SK-N-SH treated with all-trans-retinoic acid at 6 μM for 48 hours (cell line): ENCODE measurements at regions not wholly inside any gene's neighbourhood (a gene's known extent, or its start where the extent isn't known, plus 50 kb on each side); places are given as distances from the start of the nearest gene placed in this dataset.
A peak's percentile ranks its signal among the peaks of the same experiment; 100 is the strongest.

Source experiments
- ATAC-seq: fragments of 200-7000 bp; cut with Tn5 transposase; 3 replicates; pipeline ENCODE4 v1.9.1; 2020; ENCODE audit warnings: mild to moderate bottlenecking, moderate library complexity
- ARNTL ChIP-seq: fragments of 450-650 bp; formaldehyde crosslinking; IDR thresholded peaks from 2 replicates; pipeline ENCODE4 v1.5.0; 2020; ENCODE audit warnings: low read depth, mild to moderate bottlenecking, moderate library complexity, borderline replicate concordance
- BACH2 ChIP-seq: fragments of 250-450 bp; sonication (Bioruptor Pico); IDR thresholded peaks from 2 replicates; pipeline ENCODE4 v1.9.0; 2021; ENCODE audit warnings: mild to moderate bottlenecking, borderline replicate concordance
- CSDC2 ChIP-seq: fragments of 250-450 bp; sonication (Bioruptor Pico); IDR thresholded peaks from 2 replicates; pipeline ENCODE4 v1.5.0; 2020; ENCODE audit warnings: mild to moderate bottlenecking, moderate library complexity
- ESRRG ChIP-seq: fragments of 250-450 bp; sonication (Bioruptor Pico); IDR thresholded peaks from 2 replicates; pipeline ENCODE4 v1.6.1; 2021; ENCODE audit warnings: mild to moderate bottlenecking
- GLIS3 ChIP-seq: fragments of 250-450 bp; sonication (Bioruptor Pico); IDR thresholded peaks from 2 replicates; pipeline ENCODE4 v1.5.0; 2020; ENCODE audit warnings: mild to moderate bottlenecking, moderate library complexity
- ISL1 ChIP-seq: fragments of 250-450 bp; sonication (Bioruptor Pico); IDR thresholded peaks from 2 replicates; pipeline ENCODE4 v2.1.2; 2022; ENCODE audit warnings: mild to moderate bottlenecking, moderate library complexity
- OSR1 ChIP-seq: fragments of 250-450 bp; sonication (Bioruptor Pico); IDR thresholded peaks from 2 replicates; pipeline ENCODE4 v1.8.0; 2022; ENCODE audit warnings: moderate library complexity, mild to moderate bottlenecking, inconsistent platforms
- PATZ1 ChIP-seq: fragments of 250-450 bp; sonication (Bioruptor Pico); IDR thresholded peaks from 2 replicates; pipeline ENCODE4 v1.8.0; 2020; ENCODE audit warnings: mild to moderate bottlenecking, moderate library complexity, borderline replicate concordance
- POU6F1 ChIP-seq: fragments of 250-450 bp; sonication (Bioruptor Pico); IDR thresholded peaks from 2 replicates; pipeline ENCODE4 v1.8.0; 2021; ENCODE audit warnings: low read depth, mild to moderate bottlenecking, moderate library complexity, borderline replicate concordance
- PPARA ChIP-seq: fragments of 250-450 bp; sonication (Bioruptor Pico); IDR thresholded peaks from 2 replicates; pipeline ENCODE4 v1.5.0; 2020; ENCODE audit warnings: mild to moderate bottlenecking, borderline replicate concordance
- RARB ChIP-seq: fragments of 250-450 bp; sonication (Bioruptor Pico); IDR thresholded peaks from 2 replicates; pipeline ENCODE4 v1.8.0; 2021; ENCODE audit warnings: mild to moderate bottlenecking, moderate library complexity
- SNAI2 ChIP-seq: fragments of 250-450 bp; sonication (Bioruptor Pico); IDR thresholded peaks from 2 replicates; pipeline ENCODE4 v1.5.0; 2020; ENCODE audit warnings: mild to moderate bottlenecking, moderate library complexity
- TCF4 ChIP-seq: fragments of 250-450 bp; sonication (Bioruptor Pico); IDR thresholded peaks from 2 replicates; pipeline ENCODE4 v1.8.0; 2021; ENCODE audit warnings: mild to moderate bottlenecking, moderate library complexity, borderline replicate concordance
- TOX ChIP-seq: fragments of 250-450 bp; sonication (Bioruptor Pico); IDR thresholded peaks from 2 replicates; pipeline ENCODE4 v1.8.0; 2021; ENCODE audit warnings: mild to moderate bottlenecking, moderate library complexity, borderline replicate concordance
- ZC3H10 ChIP-seq: fragments of 250-450 bp; sonication (Bioruptor Pico); IDR thresholded peaks from 2 replicates; pipeline ENCODE4 v1.5.1; 2021; ENCODE audit warnings: mild to moderate bottlenecking, moderate library complexity
- ZFP3 ChIP-seq: fragments of 250-450 bp; sonication (Bioruptor Pico); IDR thresholded peaks from 2 replicates; pipeline ENCODE4 v1.5.0; 2020; ENCODE audit warnings: mild to moderate bottlenecking, moderate library complexity
- ZNF565 ChIP-seq: fragments of 450-650 bp; formaldehyde crosslinking; conservative IDR thresholded peaks from 2 replicates; pipeline ENCODE4 v1.5.0; 2020; ENCODE audit warnings: low read depth, mild to moderate bottlenecking, moderate library complexity
- ZNF70 ChIP-seq: fragments of 450-650 bp; formaldehyde crosslinking; IDR thresholded peaks from 2 replicates; pipeline ENCODE4 v1.5.0; 2020; ENCODE audit warnings: mild to moderate bottlenecking, moderate library complexity
- ZNF8 ChIP-seq: fragments of 450-650 bp; formaldehyde crosslinking; IDR thresholded peaks from 2 replicates; pipeline ENCODE4 v1.5.0; 2020; ENCODE audit warnings: mild to moderate bottlenecking, moderate library complexity
- TF ChIP-seq, protein P1 (sequence below): fragments of 250-450 bp; sonication (Bioruptor Pico); IDR thresholded peaks from 2 replicates; pipeline ENCODE4 v1.5.1; 2021; ENCODE audit warnings: mild to moderate bottlenecking, moderate library complexity
- TF ChIP-seq, protein P2 (sequence below): fragments of 250-450 bp; sonication (Bioruptor Pico); IDR thresholded peaks from 2 replicates; pipeline ENCODE4 v1.5.0; 2020; ENCODE audit warnings: mild to moderate bottlenecking, moderate library complexity

DNA sequence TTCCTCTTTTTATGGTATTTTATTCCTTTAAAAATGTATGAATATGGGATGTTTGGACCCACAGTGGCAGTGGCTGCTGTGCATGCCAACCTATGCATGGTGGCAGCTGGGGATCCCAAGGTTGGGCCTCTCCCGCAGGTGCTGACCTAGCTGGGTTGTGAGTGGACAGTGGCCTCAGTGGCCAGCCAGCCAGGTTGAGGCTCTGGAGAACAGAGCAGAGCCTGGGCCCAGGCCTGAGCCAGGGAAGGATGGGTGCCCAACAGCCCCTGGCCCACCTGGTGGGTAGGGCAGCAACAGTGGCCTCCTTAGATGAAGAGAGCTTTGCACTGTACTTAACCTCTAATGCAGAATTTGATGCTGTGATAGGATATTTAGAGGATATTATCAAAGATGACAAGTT, 624.8 kb downstream of the CHSY3 start (continued):
- TF ChIP-seq, protein P1, sequence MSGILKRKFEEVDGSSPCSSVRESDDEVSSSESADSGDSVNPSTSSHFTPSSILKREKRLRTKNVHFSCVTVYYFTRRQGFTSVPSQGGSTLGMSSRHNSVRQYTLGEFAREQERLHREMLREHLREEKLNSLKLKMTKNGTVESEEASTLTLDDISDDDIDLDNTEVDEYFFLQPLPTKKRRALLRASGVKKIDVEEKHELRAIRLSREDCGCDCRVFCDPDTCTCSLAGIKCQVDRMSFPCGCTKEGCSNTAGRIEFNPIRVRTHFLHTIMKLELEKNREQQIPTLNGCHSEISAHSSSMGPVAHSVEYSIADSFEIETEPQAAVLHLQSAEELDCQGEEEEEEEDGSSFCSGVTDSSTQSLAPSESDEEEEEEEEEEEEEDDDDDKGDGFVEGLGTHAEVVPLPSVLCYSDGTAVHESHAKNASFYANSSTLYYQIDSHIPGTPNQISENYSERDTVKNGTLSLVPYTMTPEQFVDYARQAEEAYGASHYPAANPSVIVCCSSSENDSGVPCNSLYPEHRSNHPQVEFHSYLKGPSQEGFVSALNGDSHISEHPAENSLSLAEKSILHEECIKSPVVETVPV (CRISPR knock-in tag), result no peak
- TF ChIP-seq ZNF565 (CRISPR knock-in tag) (no peak), OSR1 (CRISPR knock-in tag) (no peak), CSDC2 (CRISPR knock-in tag) (no peak), ZNF70 (no peak)

- ATAC-seq, result peak; percentile 71
- TF ChIP-seq ZNF8 (CRISPR knock-in tag) (no peak), ISL1 (CRISPR knock-in tag) (no peak), SNAI2 (no peak), OSR1 (CRISPR knock-in tag) (no peak), TCF4 (CRISPR knock-in tag) (no peak), PATZ1 (no peak)
- TF ChIP-seq, protein P1 (CRISPR knock-in tag), result no peak
- TF ChIP-seq, protein P2, sequence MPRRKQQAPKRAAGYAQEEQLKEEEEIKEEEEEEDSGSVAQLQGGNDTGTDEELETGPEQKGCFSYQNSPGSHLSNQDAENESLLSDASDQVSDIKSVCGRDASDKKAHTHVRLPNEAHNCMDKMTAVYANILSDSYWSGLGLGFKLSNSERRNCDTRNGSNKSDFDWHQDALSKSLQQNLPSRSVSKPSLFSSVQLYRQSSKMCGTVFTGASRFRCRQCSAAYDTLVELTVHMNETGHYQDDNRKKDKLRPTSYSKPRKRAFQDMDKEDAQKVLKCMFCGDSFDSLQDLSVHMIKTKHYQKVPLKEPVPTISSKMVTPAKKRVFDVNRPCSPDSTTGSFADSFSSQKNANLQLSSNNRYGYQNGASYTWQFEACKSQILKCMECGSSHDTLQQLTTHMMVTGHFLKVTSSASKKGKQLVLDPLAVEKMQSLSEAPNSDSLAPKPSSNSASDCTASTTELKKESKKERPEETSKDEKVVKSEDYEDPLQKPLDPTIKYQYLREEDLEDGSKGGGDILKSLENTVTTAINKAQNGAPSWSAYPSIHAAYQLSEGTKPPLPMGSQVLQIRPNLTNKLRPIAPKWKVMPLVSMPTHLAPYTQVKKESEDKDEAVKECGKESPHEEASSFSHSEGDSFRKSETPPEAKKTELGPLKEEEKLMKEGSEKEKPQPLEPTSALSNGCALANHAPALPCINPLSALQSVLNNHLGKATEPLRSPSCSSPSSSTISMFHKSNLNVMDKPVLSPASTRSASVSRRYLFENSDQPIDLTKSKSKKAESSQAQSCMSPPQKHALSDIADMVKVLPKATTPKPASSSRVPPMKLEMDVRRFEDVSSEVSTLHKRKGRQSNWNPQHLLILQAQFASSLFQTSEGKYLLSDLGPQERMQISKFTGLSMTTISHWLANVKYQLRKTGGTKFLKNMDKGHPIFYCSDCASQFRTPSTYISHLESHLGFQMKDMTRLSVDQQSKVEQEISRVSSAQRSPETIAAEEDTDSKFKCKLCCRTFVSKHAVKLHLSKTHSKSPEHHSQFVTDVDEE (CRISPR knock-in tag), result no peak
Measured at GRCh38 chr5:130528474-130528873, 624.2 kb downstream of the CHSY3 start.

- TF ChIP-seq GLIS3 (CRISPR knock-in tag) (no peak), ZNF8 (CRISPR knock-in tag) (no peak), RARB (CRISPR knock-in tag) (no peak), TCF4 (CRISPR knock-in tag) (no peak)
- TF ChIP-seq, all 23 proteins: peak for 0
- no peak for ATAC-seq
Measured at GRCh38 chr5:130526708-130527107, 622.4 kb downstream of the CHSY3 start.

- TF ChIP-seq PATZ1 (no peak), ESRRG (no peak)
- ATAC-seq, result no peak
Measured at GRCh38 chr5:130520211-130520610, 615.9 kb downstream of the CHSY3 start.

DNA sequence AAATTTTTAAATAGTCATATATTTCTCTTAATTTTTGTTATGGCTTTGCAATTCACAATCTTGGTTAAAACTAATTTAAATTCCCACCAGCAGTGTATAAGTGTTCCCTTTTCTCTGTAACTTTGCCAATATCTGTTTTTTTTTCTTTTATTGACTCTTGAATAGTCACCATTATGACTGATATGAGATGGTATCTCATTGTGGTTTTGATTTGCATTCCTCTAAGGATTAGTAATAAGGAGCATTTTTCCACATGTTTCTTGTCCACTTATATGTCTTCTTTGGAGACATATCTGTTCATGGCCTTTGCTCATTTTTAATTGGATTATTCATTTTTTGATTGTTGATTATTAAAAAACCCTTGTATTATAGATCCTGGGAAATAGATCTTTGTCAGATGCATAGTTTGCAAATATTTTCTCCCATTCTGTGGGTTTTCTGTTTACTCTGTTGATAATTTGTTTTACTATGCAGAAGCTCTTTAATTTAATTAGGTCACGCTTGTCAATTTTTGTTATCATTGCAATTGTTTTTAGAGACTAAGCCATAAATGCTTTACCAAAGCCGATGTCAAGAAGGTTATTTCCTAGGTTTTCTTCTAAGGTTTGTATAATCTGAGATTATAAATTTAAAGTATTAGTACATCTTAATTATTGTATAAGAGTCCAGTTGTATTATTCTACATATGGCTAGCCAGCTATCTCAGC, 610.9 kb downstream of the CHSY3 start:
- peak; percentile 87 for ATAC-seq
- TF ChIP-seq RARB (CRISPR knock-in tag), result no peak
- TF ChIP-seq OSR1 (CRISPR knock-in tag), result no peak
- TF ChIP-seq ZNF565 (CRISPR knock-in tag), result no peak
- peak; percentile 60; the same call in 1 of the 2 replicates for TF ChIP-seq TOX (CRISPR knock-in tag)
- no peak for TF ChIP-seq PPARA (CRISPR knock-in tag)
- no peak for TF ChIP-seq ZC3H10 (CRISPR knock-in tag)
- no peak for TF ChIP-seq BACH2 (CRISPR knock-in tag)
- TF ChIP-seq PATZ1, result no peak
- no peak for TF ChIP-seq ARNTL
- no peak for TF ChIP-seq POU6F1 (CRISPR knock-in tag)
- no peak for TF ChIP-seq ZFP3 (CRISPR knock-in tag)
- 0 out of 2 replicates have a peak, but pooled peaks have one; percentile 19 for TF ChIP-seq ISL1 (CRISPR knock-in tag)
- TF ChIP-seq GLIS3 (CRISPR knock-in tag), result no peak
